AG04449 (cell line): ENCODE measurements at regions not wholly inside any gene's neighbourhood (a gene's known extent, or its start where the extent isn't known, plus 50 kb on each side); places are given as distances from the start of the nearest gene placed in this dataset.

Experiments used
- CTCF ChIA-PET: fragments of 350-600 bp; formaldehyde crosslinking; extraction: SDS; loops from one replicate; lab custom pipeline; 2021; ENCODE audit warnings: antibody characterized with exemption; lab: Yijun Ruan, JAX
- POLR2A ChIA-PET: fragments of 400-600, 350-600 bp; formaldehyde crosslinking; extraction: SDS; loops from one replicate; lab custom pipeline; 2020; ENCODE audit warnings: antibody characterized with exemption, inconsistent platforms; lab: Yijun Ruan, JAX
- DNase-seq: peaks from one replicate; pipeline ENCODE4 v3.0.0-alpha.2; 2010; ENCODE audit warnings: low read depth, low spot score
- H3K4me3 ChIP-seq: 2 replicates; pipeline ENCODE4 v1.5.1; 2011; ENCODE audit warnings: low read depth, mild to moderate bottlenecking, control low read depth, low read length
- TF ChIP-seq, protein P1 (sequence below): IDR thresholded peaks from one replicate; pipeline ENCODE4 v1.5.1; 2011; ENCODE audit warnings: mild to moderate bottlenecking, moderate library complexity, low read length, control low read depth, inconsistent platforms; ENCODE audit not compliant: insufficient read depth; ENCODE audit errors: missing control alignments

DNA sequence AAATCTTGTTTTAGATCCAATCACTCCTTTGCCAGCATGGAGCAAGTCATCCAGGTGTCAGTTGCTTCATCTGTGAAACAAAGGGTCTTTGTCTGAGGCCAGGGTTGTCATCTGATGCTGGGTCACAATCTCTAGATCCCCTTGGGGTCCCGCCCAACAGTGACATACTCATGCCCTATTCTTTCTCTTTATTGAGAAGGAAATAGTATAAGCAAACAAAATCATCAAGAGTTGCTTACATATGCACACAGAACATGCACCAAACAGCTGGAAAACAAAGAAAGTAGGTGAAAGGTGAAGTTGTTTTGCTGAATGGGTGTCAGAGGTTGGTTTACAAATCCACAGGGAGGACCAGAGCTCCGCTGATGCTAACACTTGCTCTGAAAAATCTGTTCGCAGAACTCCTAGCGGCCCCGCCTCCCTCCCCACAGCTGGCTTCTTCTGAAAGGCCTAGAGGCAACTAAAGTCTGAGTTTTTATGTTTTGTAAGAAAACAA, 106.1 kb upstream of the SLC44A1 start:
- no peak overlapping the region for H3K4me3 ChIP-seq
- CTCF ChIA-PET: interaction anchor here (0.7 to 3.6 kb wide), 3 partner anchors 8 to 275 kb away, joined by 3 to 11 read pairs (median 11); no protein-coding TSS in a partner anchor
- POLR2A ChIA-PET: no interaction called here
- no peak for DNase-seq
- TF ChIP-seq, protein P1, sequence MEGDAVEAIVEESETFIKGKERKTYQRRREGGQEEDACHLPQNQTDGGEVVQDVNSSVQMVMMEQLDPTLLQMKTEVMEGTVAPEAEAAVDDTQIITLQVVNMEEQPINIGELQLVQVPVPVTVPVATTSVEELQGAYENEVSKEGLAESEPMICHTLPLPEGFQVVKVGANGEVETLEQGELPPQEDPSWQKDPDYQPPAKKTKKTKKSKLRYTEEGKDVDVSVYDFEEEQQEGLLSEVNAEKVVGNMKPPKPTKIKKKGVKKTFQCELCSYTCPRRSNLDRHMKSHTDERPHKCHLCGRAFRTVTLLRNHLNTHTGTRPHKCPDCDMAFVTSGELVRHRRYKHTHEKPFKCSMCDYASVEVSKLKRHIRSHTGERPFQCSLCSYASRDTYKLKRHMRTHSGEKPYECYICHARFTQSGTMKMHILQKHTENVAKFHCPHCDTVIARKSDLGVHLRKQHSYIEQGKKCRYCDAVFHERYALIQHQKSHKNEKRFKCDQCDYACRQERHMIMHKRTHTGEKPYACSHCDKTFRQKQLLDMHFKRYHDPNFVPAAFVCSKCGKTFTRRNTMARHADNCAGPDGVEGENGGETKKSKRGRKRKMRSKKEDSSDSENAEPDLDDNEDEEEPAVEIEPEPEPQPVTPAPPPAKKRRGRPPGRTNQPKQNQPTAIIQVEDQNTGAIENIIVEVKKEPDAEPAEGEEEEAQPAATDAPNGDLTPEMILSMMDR: no peak

DNA sequence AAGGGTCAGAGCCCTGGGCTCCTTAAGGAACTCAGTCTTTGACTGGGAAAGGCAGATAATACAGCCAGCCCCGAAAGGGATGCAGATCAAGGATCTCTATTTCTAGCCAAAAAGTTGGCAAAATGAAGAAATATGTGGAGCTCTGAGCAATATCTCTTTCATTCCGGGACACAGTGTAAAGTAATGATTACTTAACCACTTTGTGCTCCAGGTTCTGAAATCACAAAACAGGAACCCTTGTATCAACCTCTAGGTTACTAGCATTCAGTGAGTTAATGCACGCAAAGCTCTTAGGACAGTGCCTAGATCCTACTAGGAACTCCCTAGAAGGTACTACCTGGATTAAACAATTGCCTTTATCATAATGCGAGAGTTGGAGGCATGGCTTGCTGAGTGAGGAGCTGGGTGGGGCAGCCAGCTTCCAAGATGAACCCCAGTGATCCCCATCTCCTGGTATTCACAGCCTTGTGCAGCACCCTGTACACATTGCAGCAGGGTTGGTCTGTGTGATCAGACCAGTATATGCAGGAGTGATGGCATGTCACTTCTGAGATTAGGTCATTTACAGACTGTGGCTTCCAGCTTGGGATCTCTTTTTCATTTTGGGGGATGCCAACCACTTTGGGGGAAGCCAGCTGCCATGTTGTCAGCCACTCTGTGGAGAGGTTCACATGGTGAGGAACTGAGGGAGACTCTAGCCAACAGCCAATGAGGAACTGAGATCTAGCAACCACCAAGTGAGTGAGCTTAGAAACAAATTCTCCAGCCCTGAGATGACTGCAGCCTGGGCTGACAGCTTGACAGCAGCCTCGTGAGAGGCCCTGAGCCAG, 103.1 kb upstream of the SLC44A1 start:
- POLR2A ChIA-PET: interaction anchor here (0.7 kb wide), 2 partner anchors 9 to 77 kb away, joined by 3 read pairs; no protein-coding TSS in a partner anchor
- TF ChIP-seq, protein P1: no peak
- CTCF ChIA-PET: interaction anchor here (0.9 to 3.6 kb wide), 3 partner anchors 18 to 278 kb away, joined by 3 to 11 read pairs (median 4); no protein-coding TSS in a partner anchor
- no peak overlapping the region for H3K4me3 ChIP-seq
- DNase-seq: no peak

DNA sequence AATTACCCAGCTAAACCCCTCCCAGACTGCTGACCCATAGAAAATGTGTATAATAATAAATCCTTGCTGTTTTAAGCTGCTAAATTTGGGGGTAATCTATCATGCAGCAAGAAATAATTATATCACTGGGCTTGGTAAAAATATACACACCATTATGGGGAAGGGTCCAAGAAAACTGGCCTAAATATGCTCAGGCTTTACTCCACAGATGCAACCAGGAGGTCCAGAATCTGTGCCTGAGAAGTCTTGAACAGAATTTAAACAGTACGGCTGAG, 102.5 kb upstream of the SLC44A1 start:
- H3K4me3 ChIP-seq: no peak overlapping the region
- DNase-seq: no peak
- ChIA-PET POLR2A (interaction anchor here (0.7 kb wide), 2 partner anchors 10 to 77 kb away, joined by 3 read pairs; no protein-coding TSS in a partner anchor), CTCF (interaction anchor here (0.9 to 3.6 kb wide), 2 partner anchors 17 to 279 kb away, joined by 3 to 11 read pairs; no protein-coding TSS in a partner anchor)
- TF ChIP-seq, protein P1: no peak

DNA sequence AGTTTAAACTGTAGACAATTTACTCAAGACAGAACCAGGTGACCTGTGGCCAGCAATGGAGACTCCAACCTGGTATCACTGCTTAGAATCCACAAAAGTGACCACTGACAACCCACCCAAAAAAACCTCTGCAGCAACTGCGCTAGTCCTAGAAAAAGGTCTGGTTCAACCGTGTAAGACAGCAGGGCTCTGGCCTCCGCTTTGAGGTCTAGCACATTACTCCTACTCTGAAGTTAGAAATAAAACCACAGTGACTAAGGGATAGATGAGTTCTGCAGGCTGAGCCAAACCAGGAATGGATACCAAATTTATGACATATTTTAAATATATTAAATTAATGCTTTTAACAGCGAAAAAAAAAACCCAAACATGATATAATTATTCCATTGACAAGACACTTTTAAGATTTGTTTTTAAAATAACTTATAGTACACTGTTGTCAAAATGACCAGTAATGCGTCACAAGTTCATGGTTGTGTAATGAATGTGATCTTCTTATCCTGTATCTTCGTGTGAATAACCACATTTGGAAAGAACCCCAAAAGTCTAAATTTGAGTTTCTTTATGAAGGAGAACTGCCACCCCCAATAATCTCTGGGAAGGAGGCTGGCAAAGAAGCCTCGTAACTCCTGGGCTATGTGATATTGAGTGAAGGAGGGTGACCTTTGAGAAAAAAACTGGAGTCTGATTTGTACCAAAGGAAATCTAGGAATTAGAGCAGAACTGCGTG, 101.9 kb upstream of the SLC44A1 start:
- no peak for DNase-seq
- ChIA-PET POLR2A (no interaction called here), CTCF (no interaction called here)
- no peak overlapping the region for H3K4me3 ChIP-seq
- TF ChIP-seq, protein P1: no peak

DNA sequence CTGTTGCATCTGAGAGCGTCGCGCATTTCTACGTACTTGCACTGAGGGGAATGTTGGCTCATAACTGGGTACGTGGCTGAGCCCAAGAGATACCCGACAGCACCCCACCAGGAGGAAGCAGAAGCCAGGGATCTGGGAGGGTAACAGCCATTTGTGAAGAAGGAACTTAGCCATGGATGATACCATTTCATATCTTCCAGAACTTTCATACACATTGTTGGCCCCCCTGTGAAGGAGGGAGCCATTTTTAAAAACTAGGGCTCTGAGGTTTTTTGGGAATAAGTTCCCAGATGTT, 101.4 kb upstream of the SLC44A1 start:
- TF ChIP-seq, protein P1: no peak
- ChIA-PET CTCF (no interaction called here), POLR2A (no interaction called here)
- no peak for DNase-seq
- H3K4me3 ChIP-seq: no peak overlapping the region

DNA sequence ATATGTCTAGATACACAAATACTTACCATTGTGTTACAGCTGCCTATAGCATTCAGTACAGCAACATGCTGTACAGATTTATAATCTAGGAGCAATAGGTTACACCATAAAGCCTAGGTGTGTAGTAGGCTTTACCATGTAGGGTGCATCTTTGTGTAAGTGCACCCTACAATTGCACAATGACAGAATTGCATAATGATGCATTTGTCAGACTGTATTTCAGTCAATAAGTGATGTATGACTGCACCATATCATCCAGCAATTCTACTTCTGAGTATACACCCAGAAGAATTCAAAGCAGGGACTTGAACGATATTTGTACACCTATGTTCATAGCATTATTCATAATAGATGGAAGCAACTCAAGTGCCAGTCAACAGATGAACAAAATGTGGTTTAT, 100.4 kb upstream of the SLC44A1 start:
- ChIA-PET CTCF (no interaction called here), POLR2A (no interaction called here)
- no peak for DNase-seq
- no peak overlapping the region for H3K4me3 ChIP-seq
- TF ChIP-seq, protein P1: no peak
